ENCODE measurements at regions not wholly inside any gene's neighbourhood (a gene's known extent, or its start where the extent isn't known, plus 50 kb on each side); places are given as distances from the start of the nearest gene placed in this dataset.
"Not testable (repeated sequence)": the region's sequence is repeated elsewhere in the genome, so short reads cannot be mapped to it uniquely, and the experiment has no call there.

DNA sequence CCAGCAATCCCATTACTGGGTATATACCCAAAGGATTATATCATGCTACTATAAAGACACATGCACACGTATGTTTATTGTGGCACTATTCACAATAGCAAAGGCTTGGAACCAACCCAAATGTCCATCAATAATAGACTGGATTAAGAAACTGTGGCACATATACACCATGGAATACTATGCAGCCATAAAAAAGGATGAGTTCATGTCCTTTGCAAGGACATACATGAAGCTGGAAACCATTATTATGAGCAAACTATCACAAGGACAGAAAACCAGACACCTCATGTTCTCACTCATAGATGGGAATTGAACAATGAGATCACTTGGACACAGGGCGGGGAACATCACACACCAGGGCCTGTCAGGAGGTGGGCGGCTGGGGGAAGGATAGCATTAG lies 92.8 kb upstream of the SLC1A3 start:
- not testable (repeated sequence) for TF ChIP-seq CTCF, POLR2A (IDR thresholded peaks at IDR 0.05)

Measured in lower leg skin (tissue), 3 donors.